B cell (primary cell): ENCODE measurements at regions not wholly inside any gene's neighbourhood (a gene's known extent, or its start where the extent isn't known, plus 50 kb on each side); places are given as distances from the start of the nearest gene placed in this dataset.

Experiments
- ATAC-seq: fragments of 200-7000 bp; cut with Tn5 transposase; one replicate; pipeline ENCODE4 v1.10.0; 2021; ENCODE audit warnings: low read depth, mild to moderate bottlenecking, moderate number of reproducible peaks, moderate library complexity
- CTCF ChIA-PET: fragments of 350-600 bp; sonication (Branson Sonifier 250); formaldehyde crosslinking; loops from one replicate; lab custom pipeline; 2021; ENCODE audit warnings: antibody characterized with exemption, inconsistent platforms; lab: Charles Lee
- POLR2A ChIA-PET: fragments of 350-600 bp; sonication (Branson Sonifier 250); formaldehyde crosslinking; loops from one replicate; lab custom pipeline; 2021; ENCODE audit warnings: antibody characterized with exemption; lab: Charles Lee
- DNase-seq: peaks from one replicate; pipeline ENCODE4 v3.0.0; 2013
- H2AFZ ChIP-seq: 2 replicates; pipeline ENCODE4 v1.6.1; 2012; ENCODE audit warnings: mild to moderate bottlenecking, low read depth, low read length; ENCODE audit not compliant: insufficient read depth, poor library complexity, severe bottlenecking
- H3K27ac ChIP-seq, 2 donors: 1 replicate in 1 of 2; 2 replicates in 1 of 2; pipeline ENCODE4 v1.5.1; 2012 to 2013; ENCODE audit warnings: low read length in 2 of 2, mild to moderate bottlenecking in 2 of 2, moderate library complexity in 1 of 2
- H3K27me3 ChIP-seq, 4 experiments: fragments of 200-600 bp in 1 of 4; sonication (generic) in 1 of 4; replicated peaks in 1 of 4; 1 replicate in 2 of 4; 2 replicates in 2 of 4; pipeline versions ENCODE4 v1.6.1 to v1.7.0; 2013 to 2016; ENCODE audit warnings: low read length in 3 of 4, mild to moderate bottlenecking in 2 of 4, mixed read lengths in 1 of 4, moderate library complexity in 1 of 4; ENCODE audit not compliant: insufficient read depth in 4 of 4, control insufficient read depth in 3 of 4; ENCODE audit errors: control extremely low read depth in 1 of 4
- H3K36me3 ChIP-seq, 2 experiments: replicated peaks in 1 of 2; 1 replicate in 1 of 2; 2 replicates in 1 of 2; pipeline versions ENCODE4 v1.6.1 to v1.7.1; 2013; ENCODE audit warnings: low read length in 1 of 2; ENCODE audit not compliant: insufficient read depth in 2 of 2, control insufficient read depth in 1 of 2; ENCODE audit errors: control extremely low read depth in 1 of 2, extremely low read depth in 1 of 2
- H3K4me1 ChIP-seq, 2 donors: fragments of 200-600 bp in 1 of 2; sonication (generic) in 1 of 2; 1 replicate in 1 of 2; 2 replicates in 1 of 2; pipeline versions ENCODE4 v1.5.1 to v1.6.1; 2013 to 2017; ENCODE audit warnings: low read length in 2 of 2; ENCODE audit not compliant: control insufficient read depth in 2 of 2, insufficient read depth in 2 of 2
- H3K4me2 ChIP-seq: replicated peaks from 2 replicates; pipeline ENCODE3; 2012; ENCODE audit warnings: mild to moderate bottlenecking, low read depth, low read length; ENCODE audit not compliant: poor library complexity, severe bottlenecking
- H3K4me3 ChIP-seq, 5 experiments: fragments of 200-600 bp in 1 of 5; sonication (generic) in 1 of 5; 1 replicate in 3 of 5; 2 replicates in 2 of 5; pipeline versions ENCODE4 v1.5.1 to v1.7.0; 2011 to 2016; ENCODE audit warnings: low read length in 4 of 5, mild to moderate bottlenecking in 4 of 5, low read depth in 2 of 5, control low read depth in 1 of 5, moderate library complexity in 1 of 5; ENCODE audit not compliant: insufficient read depth in 1 of 5; ENCODE audit errors: control extremely low read depth in 1 of 5, extremely low read depth in 1 of 5
- H3K79me2 ChIP-seq: fragments of 200-600 bp; sonication (generic); one replicate; pipeline ENCODE4 v1.6.0; 2016; ENCODE audit warnings: low read length; ENCODE audit not compliant: control insufficient read depth, insufficient read depth
- H3K9ac ChIP-seq: fragments of 200-600 bp; sonication (generic); 2 replicates; pipeline ENCODE4 v1.6.1; 2017; ENCODE audit warnings: mild to moderate bottlenecking, low read length, moderate library complexity
- H3K9me3 ChIP-seq, 3 donors: one replicate each; pipeline versions ENCODE4 v1.6.1 to v1.7.1; 2013; ENCODE audit warnings: low read length in 2 of 3; ENCODE audit not compliant: control insufficient read depth in 2 of 3, insufficient read depth in 1 of 3; ENCODE audit errors: control extremely low read depth in 1 of 3
- H4K20me1 ChIP-seq: 2 replicates; pipeline ENCODE4 v1.6.0; 2012; ENCODE audit warnings: mild to moderate bottlenecking, low read length; ENCODE audit not compliant: insufficient read depth, control insufficient read depth, poor library complexity, severe bottlenecking
- H3K27ac Mint-ChIP-seq: one replicate; pipeline ENCODE4 v1.8.0; 2021; ENCODE audit warnings: mixed read lengths
- H3K27me3 Mint-ChIP-seq: one replicate; pipeline ENCODE4 v1.8.0; 2021; ENCODE audit warnings: mixed read lengths
- H3K4me1 Mint-ChIP-seq: one replicate; pipeline ENCODE4 v1.8.0; 2021; ENCODE audit warnings: mixed read lengths
- H3K4me3 Mint-ChIP-seq: one replicate; pipeline ENCODE4 v1.8.0; 2021; ENCODE audit warnings: mixed read lengths
- H3K9me3 Mint-ChIP-seq: one replicate; pipeline ENCODE4 v1.8.0; 2022; ENCODE audit warnings: mixed read lengths; ENCODE audit not compliant: insufficient read depth
- EZH2 ChIP-seq: IDR thresholded peaks from 2 replicates; pipeline ENCODE4 v1.6.1; 2012; ENCODE audit warnings: borderline replicate concordance, low read depth, mild to moderate bottlenecking, moderate library complexity, low read length; ENCODE audit not compliant: insufficient read depth, poor library complexity, severe bottlenecking
- WGBS: methylation state at CpG from one replicate; pipeline ENCODE4 v1.1.5; 2013; ENCODE audit warnings: missing lambda C conversion rate; ENCODE audit not compliant: insufficient coverage; 5-methylcytosine and 5-hydroxymethylcytosine counted together
- intact Hi-C: fragments of 100-400 bp; cut with micrococcal nuclease; formaldehyde crosslinking; loops from one replicate; pipeline ENCODE4 v1.10.0; 2022
- TF ChIP-seq, protein P1 (sequence below): fragments of 200-600 bp; IDR thresholded peaks from one replicate; pipeline ENCODE4 v1.8.0; 2022; ENCODE audit warnings: antibody characterized with exemption, mild to moderate bottlenecking

DNA sequence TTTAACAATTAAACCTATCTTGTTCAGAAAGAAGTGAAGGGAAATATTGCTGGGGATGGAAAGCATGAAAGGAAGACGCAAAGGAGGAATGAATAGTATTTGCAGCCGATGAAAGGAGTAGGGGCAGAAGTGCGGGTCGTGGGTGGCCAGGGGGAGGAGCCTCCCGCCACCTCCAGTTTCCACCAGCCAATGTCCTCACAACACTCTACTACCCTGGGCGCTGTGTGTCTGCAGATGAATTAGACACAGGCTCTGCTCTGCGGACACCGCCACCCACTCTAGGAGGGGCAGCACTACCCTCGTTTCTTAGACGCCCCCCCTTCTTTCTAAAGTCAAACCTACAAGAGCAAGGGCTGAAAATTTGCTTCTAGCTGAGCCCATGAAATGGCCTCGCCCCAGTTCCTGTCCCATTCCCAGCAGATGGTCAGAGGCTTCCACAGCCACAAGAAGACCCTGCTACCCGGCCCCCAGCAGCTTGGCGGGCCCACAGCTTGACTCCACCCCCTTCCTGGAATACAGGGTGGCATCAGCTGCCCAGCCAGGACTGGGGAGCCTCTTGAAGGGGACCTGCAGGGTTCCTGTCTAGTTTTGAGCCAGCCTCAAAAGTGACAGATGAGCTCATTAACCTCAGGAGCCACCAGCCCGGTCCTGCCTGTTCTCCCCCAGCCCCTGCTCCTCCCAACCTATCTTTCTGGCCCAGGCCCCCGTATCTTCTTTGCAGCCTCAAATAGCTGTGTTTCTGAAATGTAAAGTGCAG, 268.1 kb downstream of the BUD13 start:
- POLR2A ChIA-PET: no interaction called here
- Histone ChIP-seq H3K27me3 (peaks cover 0 to 39% (median 0%) of the 10 kb centered on the region in 4 experiments), H4K20me1 (no peaks in the 10 kb centered on the region), H3K27ac (no peak overlapping the region), H3K4me3 (no peak overlapping the region), H3K36me3 (no peaks in the 10 kb centered on the region), H2AFZ (no peak overlapping the region), H3K4me2 (no peak overlapping the region), H3K9me3 (peaks cover 0 to 13% (median 0%) of the 10 kb centered on the region in 3 donors), H3K4me1 (no peaks in the 10 kb centered on the region), H3K9ac (no peak overlapping the region), H3K79me2 (no peaks in the 10 kb centered on the region)
- Mint-ChIP-seq H3K27me3 (peaks cover 61% of the 10 kb centered on the region), H3K4me3 (no peak overlapping the region), H3K9me3 (no peaks in the 10 kb centered on the region), H3K4me1 (no peaks in the 10 kb centered on the region), H3K27ac (no peak overlapping the region)
- TF ChIP-seq EZH2: no peak
- DNase-seq (no peak), ATAC-seq (no peak)
- intact Hi-C loops: no loop called here
- CTCF ChIA-PET: interaction anchor here (0.6 kb wide), 1 partner anchor 12 kb away, joined by 3 read pairs; no protein-coding TSS in a partner anchor
- 74% methylated on average over 13 of the region's 15 CpGs for WGBS

DNA sequence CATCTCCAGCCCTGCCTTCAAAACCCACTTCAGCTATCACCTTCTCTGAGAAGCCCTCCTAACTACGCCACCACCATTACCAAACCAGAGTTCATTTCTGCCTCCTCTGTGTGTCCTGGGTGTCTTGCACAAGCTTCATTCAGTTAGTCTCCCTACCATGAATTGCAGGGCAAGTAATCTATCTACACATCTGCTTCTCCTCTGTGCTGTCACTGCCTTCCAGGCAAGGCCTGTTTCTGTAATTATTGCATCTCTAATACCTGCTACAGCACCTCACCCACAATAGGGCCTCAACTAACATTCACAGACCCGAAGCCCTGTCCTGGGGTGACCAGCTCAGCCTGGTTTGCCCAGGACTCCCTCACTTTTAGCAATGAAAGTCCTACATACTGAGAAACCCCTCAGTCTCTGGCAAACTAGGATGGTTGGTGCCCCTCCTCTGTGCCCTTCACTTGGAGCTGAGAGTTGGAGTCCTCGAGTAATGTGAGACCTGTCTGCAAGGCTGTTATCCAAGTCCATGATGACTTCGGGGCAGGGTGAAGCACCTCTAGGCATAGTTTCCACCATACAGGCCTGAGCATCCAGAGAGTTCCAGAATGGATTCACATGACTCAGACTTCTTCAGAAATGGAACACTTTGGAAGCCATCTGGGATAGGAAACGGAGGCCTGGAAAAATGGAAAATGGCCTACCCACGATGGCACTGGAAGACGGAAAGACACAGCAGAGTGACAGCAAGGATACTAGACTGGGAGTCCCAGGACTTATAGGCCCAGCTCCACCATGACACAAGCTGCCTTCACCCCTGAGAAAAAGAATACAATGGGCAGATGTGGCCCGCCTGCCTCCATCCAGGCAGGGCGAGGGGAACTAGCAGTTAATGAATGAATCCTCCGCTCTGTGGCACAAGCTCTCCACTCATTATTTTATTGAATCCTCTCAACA, 269.3 kb downstream of the BUD13 start:
- Mint-ChIP-seq H3K4me3 (no peak overlapping the region), H3K27me3 (peaks cover 59% of the 10 kb centered on the region), H3K9me3 (no peaks in the 10 kb centered on the region), H3K4me1 (no peaks in the 10 kb centered on the region), H3K27ac (no peak overlapping the region)
- no peak overlapping the region for H3K9ac ChIP-seq
- no peaks in the 10 kb centered on the region for H3K4me1 ChIP-seq
- no peaks in the 10 kb centered on the region for H3K79me2 ChIP-seq
- H3K4me2 ChIP-seq: no peak overlapping the region
- no peak overlapping the region for H3K4me3 ChIP-seq
- ChIA-PET POLR2A (no interaction called here), CTCF (no interaction called here)
- no peaks in the 10 kb centered on the region for H4K20me1 ChIP-seq
- H3K27ac ChIP-seq: no peak overlapping the region
- DNase-seq (no peak), ATAC-seq (no peak)
- no peaks in the 10 kb centered on the region for H3K36me3 ChIP-seq
- peaks cover 0 to 44% (median 1%) of the 10 kb centered on the region in 4 experiments for H3K27me3 ChIP-seq
- 90% methylated on average over 9 of the region's 10 CpGs for WGBS
- intact Hi-C loops: no loop called here
- TF ChIP-seq EZH2: no peak
- TF ChIP-seq, protein P1, sequence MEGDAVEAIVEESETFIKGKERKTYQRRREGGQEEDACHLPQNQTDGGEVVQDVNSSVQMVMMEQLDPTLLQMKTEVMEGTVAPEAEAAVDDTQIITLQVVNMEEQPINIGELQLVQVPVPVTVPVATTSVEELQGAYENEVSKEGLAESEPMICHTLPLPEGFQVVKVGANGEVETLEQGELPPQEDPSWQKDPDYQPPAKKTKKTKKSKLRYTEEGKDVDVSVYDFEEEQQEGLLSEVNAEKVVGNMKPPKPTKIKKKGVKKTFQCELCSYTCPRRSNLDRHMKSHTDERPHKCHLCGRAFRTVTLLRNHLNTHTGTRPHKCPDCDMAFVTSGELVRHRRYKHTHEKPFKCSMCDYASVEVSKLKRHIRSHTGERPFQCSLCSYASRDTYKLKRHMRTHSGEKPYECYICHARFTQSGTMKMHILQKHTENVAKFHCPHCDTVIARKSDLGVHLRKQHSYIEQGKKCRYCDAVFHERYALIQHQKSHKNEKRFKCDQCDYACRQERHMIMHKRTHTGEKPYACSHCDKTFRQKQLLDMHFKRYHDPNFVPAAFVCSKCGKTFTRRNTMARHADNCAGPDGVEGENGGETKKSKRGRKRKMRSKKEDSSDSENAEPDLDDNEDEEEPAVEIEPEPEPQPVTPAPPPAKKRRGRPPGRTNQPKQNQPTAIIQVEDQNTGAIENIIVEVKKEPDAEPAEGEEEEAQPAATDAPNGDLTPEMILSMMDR: no peak
- H2AFZ ChIP-seq: no peak overlapping the region
- H3K9me3 ChIP-seq: peaks cover 0 to 13% (median 0%) of the 10 kb centered on the region in 3 donors
